Astrocyte of the spinal cord (primary cell): ENCODE measurements at regions not wholly inside any gene's neighbourhood (a gene's known extent, or its start where the extent isn't known, plus 50 kb on each side); places are given as distances from the start of the nearest gene placed in this dataset.

Experiments used
- DNase-seq: peaks from one replicate; pipeline ENCODE4 v3.0.0; 2011; ENCODE audit warnings: low read depth, low spot score
- H3K4me3 ChIP-seq: 2 replicates; pipeline ENCODE4 v1.5.1; 2011; ENCODE audit warnings: low read depth, mild to moderate bottlenecking, low read length, moderate library complexity
- in situ Hi-C: cut with HindIII; loops from 2 replicates; pipeline ENCODE4 v1.10.0; 2017; ENCODE audit warnings: low sequenced_read_pairs
- TF ChIP-seq, protein P1 (sequence below): IDR thresholded peaks from 2 replicates; pipeline ENCODE4 v1.5.1; 2012; ENCODE audit warnings: low read depth, mild to moderate bottlenecking, low read length, inconsistent platforms

DNA sequence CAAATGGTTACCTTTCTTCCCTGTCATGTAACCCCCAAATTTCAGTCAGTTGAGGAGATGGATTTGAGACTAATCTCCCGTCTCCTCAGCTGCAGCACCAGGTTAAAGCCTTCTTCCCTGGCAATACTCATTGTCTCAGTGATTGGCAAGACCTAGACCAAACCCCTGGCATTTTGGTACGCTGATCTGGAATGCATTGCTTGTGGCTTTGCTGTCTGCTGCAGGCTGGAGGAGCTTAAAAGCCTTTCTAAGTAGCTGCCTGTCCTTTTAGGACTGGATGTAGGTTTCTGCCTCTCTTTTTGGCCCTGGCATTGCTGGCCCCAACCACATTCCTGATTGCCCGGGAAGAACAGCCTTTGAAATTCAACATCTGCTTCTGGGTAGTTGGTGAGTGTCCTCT is 729.6 kb upstream of the GJE1 start:
- in situ Hi-C loops, result no loop called here
- DNase-seq, result no peak
- H3K4me3 ChIP-seq, result no peak overlapping the region
- TF ChIP-seq, protein P1, sequence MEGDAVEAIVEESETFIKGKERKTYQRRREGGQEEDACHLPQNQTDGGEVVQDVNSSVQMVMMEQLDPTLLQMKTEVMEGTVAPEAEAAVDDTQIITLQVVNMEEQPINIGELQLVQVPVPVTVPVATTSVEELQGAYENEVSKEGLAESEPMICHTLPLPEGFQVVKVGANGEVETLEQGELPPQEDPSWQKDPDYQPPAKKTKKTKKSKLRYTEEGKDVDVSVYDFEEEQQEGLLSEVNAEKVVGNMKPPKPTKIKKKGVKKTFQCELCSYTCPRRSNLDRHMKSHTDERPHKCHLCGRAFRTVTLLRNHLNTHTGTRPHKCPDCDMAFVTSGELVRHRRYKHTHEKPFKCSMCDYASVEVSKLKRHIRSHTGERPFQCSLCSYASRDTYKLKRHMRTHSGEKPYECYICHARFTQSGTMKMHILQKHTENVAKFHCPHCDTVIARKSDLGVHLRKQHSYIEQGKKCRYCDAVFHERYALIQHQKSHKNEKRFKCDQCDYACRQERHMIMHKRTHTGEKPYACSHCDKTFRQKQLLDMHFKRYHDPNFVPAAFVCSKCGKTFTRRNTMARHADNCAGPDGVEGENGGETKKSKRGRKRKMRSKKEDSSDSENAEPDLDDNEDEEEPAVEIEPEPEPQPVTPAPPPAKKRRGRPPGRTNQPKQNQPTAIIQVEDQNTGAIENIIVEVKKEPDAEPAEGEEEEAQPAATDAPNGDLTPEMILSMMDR, result no peak

DNA sequence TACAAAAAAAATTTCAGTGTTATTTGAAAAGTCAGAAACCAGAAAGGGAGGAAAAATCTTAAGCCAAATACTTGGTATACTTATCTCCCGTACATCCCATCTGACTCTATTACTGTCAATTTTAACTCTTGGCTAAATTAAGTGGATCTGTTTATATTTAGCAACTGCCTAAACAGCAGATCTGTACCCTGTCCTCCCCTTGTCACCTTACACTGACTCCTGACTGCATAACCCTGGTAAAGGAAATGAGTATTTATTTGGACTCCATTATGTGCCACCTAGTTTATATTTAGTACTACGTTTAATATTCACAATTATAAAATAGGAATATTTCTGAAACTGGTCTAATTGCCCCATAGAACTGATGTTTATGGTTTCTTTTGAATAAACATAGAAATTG is 730.2 kb upstream of the GJE1 start:
- no peak overlapping the region for H3K4me3 ChIP-seq
- DNase-seq, result no peak
- TF ChIP-seq, protein P1, result no peak
- in situ Hi-C loops, result no loop called here

DNA sequence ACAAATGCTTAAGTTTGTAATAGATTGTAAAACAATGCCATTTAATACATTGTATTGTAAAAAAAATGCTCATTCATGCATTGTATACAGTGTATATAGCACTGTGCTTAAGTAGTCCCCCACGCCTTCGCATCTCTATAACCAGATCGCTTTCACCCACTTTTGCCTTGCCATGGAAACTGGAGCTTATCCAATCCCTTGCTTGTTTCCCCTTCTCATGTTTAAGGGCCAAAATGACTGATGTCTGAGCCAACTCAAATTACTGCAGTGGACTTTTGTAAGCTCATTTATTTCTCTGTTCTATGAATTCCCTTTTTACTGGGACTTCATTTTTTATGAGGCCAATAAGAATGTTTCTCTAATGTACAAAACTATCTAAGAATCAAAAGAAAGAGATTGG is 730.9 kb upstream of the GJE1 start:
- in situ Hi-C loops, result no loop called here
- no peak for DNase-seq
- TF ChIP-seq, protein P1, result no peak
- no peak overlapping the region for H3K4me3 ChIP-seq

DNA sequence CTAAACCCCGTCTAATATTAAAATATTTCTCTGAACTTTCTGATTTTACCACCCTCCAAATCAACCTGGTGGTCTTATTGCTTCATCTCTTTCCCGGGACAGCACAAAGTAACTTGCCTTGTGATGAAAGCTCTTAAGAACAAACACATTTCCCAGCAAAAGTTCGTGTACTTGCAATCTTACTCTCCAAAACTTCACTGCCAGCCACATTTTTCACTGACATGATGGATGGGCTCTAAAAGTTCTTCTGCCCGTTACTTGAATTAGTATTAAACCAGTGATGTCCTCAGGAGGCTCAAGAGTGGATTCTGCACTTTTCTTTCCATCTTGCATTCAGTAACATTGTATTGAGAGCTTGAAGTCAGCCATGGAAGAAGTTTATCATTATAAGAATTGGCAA is 731.6 kb upstream of the GJE1 start:
- H3K4me3 ChIP-seq, result no peak overlapping the region
- TF ChIP-seq, protein P1, result no peak
- in situ Hi-C loops, result no loop called here
- peak; percentile 18 for DNase-seq

DNA sequence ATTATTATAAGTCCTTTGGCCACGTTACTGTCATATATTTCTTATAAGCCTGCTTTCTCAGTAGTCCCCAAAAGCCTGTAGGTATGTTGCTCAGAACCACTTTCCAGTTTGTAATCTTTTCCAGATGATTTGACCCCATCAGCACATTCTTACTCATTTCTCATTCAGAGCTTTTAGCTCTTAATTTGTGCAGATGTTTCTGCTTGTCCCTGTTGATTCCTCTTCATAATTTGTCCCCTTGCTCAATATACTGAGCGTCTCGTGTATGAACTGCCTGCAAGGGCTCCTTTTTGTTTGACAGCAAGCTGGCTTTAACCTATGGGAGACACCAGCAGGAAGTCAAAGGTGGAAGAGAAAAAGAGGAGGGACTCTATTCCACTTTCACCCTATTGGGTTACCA is 733.8 kb upstream of the GJE1 start:
- TF ChIP-seq, protein P1, result no peak
- no peak overlapping the region for H3K4me3 ChIP-seq
- DNase-seq, result no peak
- in situ Hi-C loops, result no loop called here

DNA sequence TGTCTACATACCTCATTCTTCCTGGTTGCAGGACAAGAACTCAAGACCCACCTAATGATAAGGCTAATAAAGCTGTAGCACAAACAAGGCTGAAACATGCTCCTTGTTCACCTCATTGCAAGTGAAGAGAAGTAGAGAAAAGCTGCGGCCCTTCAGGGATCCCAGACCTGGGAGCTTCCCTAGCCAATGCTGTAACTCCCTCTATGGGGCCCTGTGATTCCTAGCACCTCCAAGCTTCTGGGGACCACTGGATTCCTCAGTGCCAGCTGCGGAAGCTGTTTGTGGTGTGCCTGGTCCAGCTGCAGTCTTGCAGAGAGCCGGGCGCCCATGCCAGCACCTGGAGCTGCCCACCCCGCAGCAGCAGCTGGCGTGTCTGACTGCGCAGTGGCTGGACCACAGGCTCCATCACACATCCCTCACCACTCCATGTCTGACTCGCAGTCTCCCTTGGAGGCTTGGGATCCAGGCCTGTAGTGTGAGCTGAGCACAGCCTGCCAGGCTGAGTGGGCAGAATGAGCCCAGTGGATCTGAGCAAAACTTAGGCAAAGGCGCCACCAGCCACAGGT is 737.2 kb upstream of the GJE1 start:
- DNase-seq, result no peak
- TF ChIP-seq, protein P1, result no peak
- in situ Hi-C loops, result no loop called here
- H3K4me3 ChIP-seq, result no peak overlapping the region
